Immature natural killer cell (primary cell): ENCODE measurements at regions not wholly inside any gene's neighbourhood (a gene's known extent, or its start where the extent isn't known, plus 50 kb on each side); places are given as distances from the start of the nearest gene placed in this dataset.

Source experiments
- DNase-seq, 3 donors: peaks; one replicate each; pipeline ENCODE4 v3.0.0; 2022; ENCODE audit warnings: mixed read lengths in 1 of 3
- H3K27ac Mint-ChIP-seq, 6 donors: one replicate each; pipeline ENCODE4 v1.8.0; 2020; ENCODE audit warnings: mixed read lengths in 6 of 6, mild to moderate bottlenecking in 5 of 6, inconsistent platforms in 4 of 6, moderate library complexity in 3 of 6
- H3K27me3 Mint-ChIP-seq, 3 donors: one replicate each; pipeline ENCODE4 v1.8.0; 2020 to 2021; ENCODE audit warnings: low read depth in 3 of 3, mild to moderate bottlenecking in 3 of 3, mixed read lengths in 3 of 3, moderate library complexity in 3 of 3, inconsistent platforms in 1 of 3
- H3K36me3 Mint-ChIP-seq, 3 donors: one replicate each; pipeline ENCODE4 v1.8.0; 2020; ENCODE audit warnings: mixed read lengths in 3 of 3, inconsistent platforms in 2 of 3, mild to moderate bottlenecking in 2 of 3
- H3K4me1 Mint-ChIP-seq, 2 donors: one replicate each; pipeline ENCODE4 v1.8.0; 2020; ENCODE audit warnings: inconsistent platforms in 2 of 2, mild to moderate bottlenecking in 2 of 2, mixed read lengths in 2 of 2, moderate library complexity in 1 of 2
- H3K4me3 Mint-ChIP-seq, 5 donors: one replicate each; pipeline ENCODE4 v1.8.0; 2020; ENCODE audit warnings: mild to moderate bottlenecking in 5 of 5, mixed read lengths in 5 of 5, inconsistent platforms in 3 of 5, moderate library complexity in 3 of 5
- H3K9me3 Mint-ChIP-seq, 6 donors: one replicate each; pipeline ENCODE4 v1.8.0; 2020; ENCODE audit warnings: mild to moderate bottlenecking in 6 of 6, mixed read lengths in 6 of 6, inconsistent platforms in 4 of 6, moderate library complexity in 3 of 6

- no peak for DNase-seq
- Mint-ChIP-seq H3K27me3 (peaks cover 1 to 4% (median 2%) of the 10 kb centered on the region in 3 donors), H3K36me3 (no peaks in the 10 kb centered on the region), H3K4me3 (no peak overlapping the region), H3K27ac (no peak overlapping the region), H3K9me3 (no peaks in the 10 kb centered on the region), H3K4me1 (no peaks in the 10 kb centered on the region)
Observed at GRCh38 chr9:1941989-1942388, 73.2 kb upstream of the SMARCA2 start.

- Mint-ChIP-seq H3K9me3 (no peaks in the 10 kb centered on the region), H3K36me3 (no peaks in the 10 kb centered on the region), H3K4me1 (no peaks in the 10 kb centered on the region), H3K4me3 (no peak overlapping the region), H3K27ac (no peak overlapping the region), H3K27me3 (no peaks in the 10 kb centered on the region)
- DNase-seq = no peak
Observed at GRCh38 chr9:1946526-1947283, 68.4 kb upstream of the SMARCA2 start.

- H3K4me3 Mint-ChIP-seq = no peak overlapping the region
- H3K36me3 Mint-ChIP-seq = no peaks in the 10 kb centered on the region
- no peaks in the 10 kb centered on the region for H3K27me3 Mint-ChIP-seq
- H3K4me1 Mint-ChIP-seq = no peaks in the 10 kb centered on the region
- DNase-seq = no peak
- H3K9me3 Mint-ChIP-seq = no peaks in the 10 kb centered on the region
- no peak overlapping the region for H3K27ac Mint-ChIP-seq
Observed at GRCh38 chr9:1947438-1947837, 67.7 kb upstream of the SMARCA2 start.

- no peak for DNase-seq
- no peaks in the 10 kb centered on the region for H3K27me3 Mint-ChIP-seq
- no peak overlapping the region for H3K4me3 Mint-ChIP-seq
- H3K36me3 Mint-ChIP-seq = no peaks in the 10 kb centered on the region
- no peak overlapping the region for H3K27ac Mint-ChIP-seq
- no peaks in the 10 kb centered on the region for H3K9me3 Mint-ChIP-seq
- no peaks in the 10 kb centered on the region for H3K4me1 Mint-ChIP-seq
Observed at GRCh38 chr9:1948541-1948940, 66.6 kb upstream of the SMARCA2 start.

GRCh38 chr9:1951446-1951845 lies 63.7 kb upstream of the SMARCA2 start:
- no peaks in the 10 kb centered on the region for H3K36me3 Mint-ChIP-seq
- no peak overlapping the region for H3K27ac Mint-ChIP-seq

GRCh38 chr9:1952001-1952400 lies 63.1 kb upstream of the SMARCA2 start:
- Mint-ChIP-seq H3K27me3 (peaks cover 0 to 3% (median 1%) of the 10 kb centered on the region in 3 donors), H3K27ac (no peak overlapping the region), H3K36me3 (no peaks in the 10 kb centered on the region), H3K4me1 (no peaks in the 10 kb centered on the region), H3K4me3 (no peak overlapping the region), H3K9me3 (no peaks in the 10 kb centered on the region)
- DNase-seq = no peak

More at GRCh38 chr9:1951446-1951845, 63.7 kb upstream of the SMARCA2 start:
- Mint-ChIP-seq H3K4me3 (no peak overlapping the region), H3K27me3 (peaks cover 0 to 3% (median 1%) of the 10 kb centered on the region in 3 donors), H3K4me1 (no peaks in the 10 kb centered on the region), H3K9me3 (no peaks in the 10 kb centered on the region)
- no peak for DNase-seq

- Mint-ChIP-seq H3K27me3 (peaks cover 0 to 5% (median 3%) of the 10 kb centered on the region in 3 donors), H3K27ac (no peak overlapping the region), H3K9me3 (no peaks in the 10 kb centered on the region), H3K36me3 (no peaks in the 10 kb centered on the region), H3K4me3 (no peak overlapping the region), H3K4me1 (no peaks in the 10 kb centered on the region)
- no peak for DNase-seq
Observed at GRCh38 chr9:1954238-1954637, 60.9 kb upstream of the SMARCA2 start.

- H3K4me3 Mint-ChIP-seq = no peak overlapping the region
- H3K9me3 Mint-ChIP-seq = peaks cover 0 to 3% (median 0%) of the 10 kb centered on the region in 6 donors
- H3K27ac Mint-ChIP-seq = no peak overlapping the region
- peaks cover 0 to 5% (median 3%) of the 10 kb centered on the region in 3 donors for H3K27me3 Mint-ChIP-seq
- no peak for DNase-seq
- H3K4me1 Mint-ChIP-seq = no peaks in the 10 kb centered on the region
- H3K36me3 Mint-ChIP-seq = no peaks in the 10 kb centered on the region
Observed at GRCh38 chr9:1956958-1957357, 58.2 kb upstream of the SMARCA2 start.

GRCh38 chr9:1957856-1958255 lies 57.3 kb upstream of the SMARCA2 start:
- H3K27ac Mint-ChIP-seq = no peak overlapping the region
- H3K4me3 Mint-ChIP-seq = no peak overlapping the region

GRCh38 chr9:1959371-1959770 lies 55.8 kb upstream of the SMARCA2 start:
- no peaks in the 10 kb centered on the region for H3K36me3 Mint-ChIP-seq
- H3K4me3 Mint-ChIP-seq = no peak overlapping the region
- H3K9me3 Mint-ChIP-seq = peaks cover 0 to 3% (median 0%) of the 10 kb centered on the region in 6 donors
- no peaks in the 10 kb centered on the region for H3K4me1 Mint-ChIP-seq
- no peak overlapping the region for H3K27ac Mint-ChIP-seq
- no peak for DNase-seq
- peaks cover 2 to 9% (median 3%) of the 10 kb centered on the region in 3 donors for H3K27me3 Mint-ChIP-seq

More at GRCh38 chr9:1957856-1958255, 57.3 kb upstream of the SMARCA2 start:
- Mint-ChIP-seq H3K9me3 (peaks cover 0 to 3% (median 0%) of the 10 kb centered on the region in 6 donors), H3K36me3 (no peaks in the 10 kb centered on the region), H3K27me3 (peaks cover 0 to 8% (median 3%) of the 10 kb centered on the region in 3 donors), H3K4me1 (no peaks in the 10 kb centered on the region)
- no peak for DNase-seq

GRCh38 chr9:1960342-1961042 lies 54.7 kb upstream of the SMARCA2 start:
- Mint-ChIP-seq H3K27me3 (peaks cover 0 to 11% (median 2%) of the 10 kb centered on the region in 3 donors), H3K9me3 (peaks cover 0 to 5% (median 0%) of the 10 kb centered on the region in 6 donors), H3K36me3 (no peaks in the 10 kb centered on the region), H3K27ac (no peak overlapping the region), H3K4me1 (no peaks in the 10 kb centered on the region), H3K4me3 (no peak overlapping the region)
- DNase-seq = no peak

GRCh38 chr9:1962122-1962521 lies 53.0 kb upstream of the SMARCA2 start:
- no peak for DNase-seq
- Mint-ChIP-seq H3K4me3 (no peak overlapping the region), H3K27me3 (peaks cover 0 to 11% (median 2%) of the 10 kb centered on the region in 3 donors), H3K4me1 (no peaks in the 10 kb centered on the region), H3K36me3 (no peaks in the 10 kb centered on the region), H3K9me3 (peaks cover 0 to 5% (median 0%) of the 10 kb centered on the region in 6 donors), H3K27ac (no peak overlapping the region)

- no peak overlapping the region for H3K27ac Mint-ChIP-seq
- H3K36me3 Mint-ChIP-seq = no peaks in the 10 kb centered on the region
- no peak for DNase-seq
- peaks cover 0 to 5% (median 0%) of the 10 kb centered on the region in 6 donors for H3K9me3 Mint-ChIP-seq
- peaks cover 0 to 11% (median 2%) of the 10 kb centered on the region in 3 donors for H3K27me3 Mint-ChIP-seq
- H3K4me1 Mint-ChIP-seq = no peaks in the 10 kb centered on the region
- no peak overlapping the region for H3K4me3 Mint-ChIP-seq
Observed at GRCh38 chr9:1962588-1963106, 52.5 kb upstream of the SMARCA2 start.

GRCh38 chr9:1964093-1964492 lies 51.1 kb upstream of the SMARCA2 start:
- no peak for DNase-seq
- Mint-ChIP-seq H3K27ac (no peak overlapping the region), H3K9me3 (peaks cover 0 to 5% (median 0%) of the 10 kb centered on the region in 6 donors), H3K4me3 (no peak overlapping the region), H3K4me1 (no peaks in the 10 kb centered on the region), H3K27me3 (peaks cover 0 to 7% (median 2%) of the 10 kb centered on the region in 3 donors), H3K36me3 (no peaks in the 10 kb centered on the region)
